Limb (tissue), 2 donors: ENCODE measurements at regions not wholly inside any gene's neighbourhood (a gene's known extent, or its start where the extent isn't known, plus 50 kb on each side); places are given as distances from the start of the nearest gene placed in this dataset.
"Not testable (repeated sequence)": the region's sequence is repeated elsewhere in the genome, so short reads cannot be mapped to it uniquely, and the experiment has no call there.

ENCODE experiments used
- DNase-seq, 2 donors: peaks; one replicate each; pipeline ENCODE4 v3.0.0-alpha.2; 2016; ENCODE audit errors: extremely low spot score in 2 of 2

DNA sequence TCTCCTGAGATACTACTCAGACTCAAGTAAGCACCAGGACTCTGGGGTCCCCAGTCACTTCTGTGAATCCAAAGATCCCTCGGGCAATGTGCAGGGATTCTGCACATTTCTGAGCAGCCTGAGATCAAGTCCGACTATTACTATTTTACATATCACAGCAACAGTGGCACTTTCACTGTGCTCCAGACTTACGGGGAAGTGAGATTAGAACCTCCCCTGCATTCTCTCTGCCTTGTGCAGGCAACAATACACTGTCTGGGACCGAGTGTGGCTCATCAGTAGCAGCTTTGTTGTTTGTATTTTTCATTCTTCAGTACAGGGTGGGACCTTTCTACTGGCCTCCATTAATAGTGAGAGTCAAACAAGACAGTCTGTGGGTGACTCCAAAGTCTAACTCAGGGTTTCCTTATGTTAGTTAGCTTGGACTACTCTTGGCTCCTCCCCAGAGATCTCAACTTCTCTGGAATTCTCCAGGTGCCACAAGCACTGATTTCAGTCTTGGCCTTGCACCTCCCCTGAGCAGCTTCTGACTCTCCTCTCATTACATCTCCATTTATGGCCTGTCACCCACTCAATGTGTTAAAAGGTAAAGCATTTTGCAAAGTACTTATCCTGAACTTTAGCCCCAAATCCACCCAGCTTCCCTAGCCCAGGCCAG, 76.2 kb upstream of the TOP3B start:
- DNase-seq: no peak

DNA sequence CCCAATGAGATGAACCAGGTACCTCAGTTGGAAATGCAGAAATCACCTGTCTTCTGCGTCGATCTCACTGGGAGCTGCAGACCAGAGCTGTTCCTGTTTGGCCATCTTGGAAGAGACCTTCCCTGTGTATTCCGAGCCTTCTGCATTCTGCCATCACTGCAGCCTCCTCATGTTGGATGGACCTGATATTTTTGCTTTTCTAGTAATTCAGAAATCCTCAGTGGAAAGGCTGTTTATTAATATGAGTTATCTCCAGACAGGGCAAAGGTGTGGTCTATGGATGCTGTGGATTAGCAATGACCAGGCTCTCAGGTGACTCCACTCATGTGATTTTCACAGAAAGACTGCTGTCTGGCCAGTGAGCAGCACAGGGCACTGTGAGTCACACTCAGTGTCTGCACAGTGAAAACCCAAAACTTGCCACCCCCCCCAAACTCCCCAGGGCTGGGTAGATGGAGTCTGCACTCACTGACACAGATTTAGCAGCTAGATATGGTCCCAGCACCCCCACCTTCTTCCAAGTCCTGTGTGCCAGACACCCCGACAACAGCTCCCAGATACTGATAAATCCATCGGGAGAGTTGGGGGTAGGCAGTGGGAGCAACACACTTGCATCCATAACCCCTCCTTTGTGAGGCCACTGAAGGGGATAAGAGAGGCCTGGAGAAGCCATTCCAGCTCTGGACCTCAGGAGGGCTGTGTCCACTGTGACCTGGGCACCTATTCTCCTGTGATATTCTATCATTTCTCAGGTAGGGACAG, 75.2 kb upstream of the TOP3B start:
- DNase-seq: no peak

GRCh38 chr22:22056809-22057594, 74.4 kb upstream of the TOP3B start:
- not testable (repeated sequence) for DNase-seq

DNA sequence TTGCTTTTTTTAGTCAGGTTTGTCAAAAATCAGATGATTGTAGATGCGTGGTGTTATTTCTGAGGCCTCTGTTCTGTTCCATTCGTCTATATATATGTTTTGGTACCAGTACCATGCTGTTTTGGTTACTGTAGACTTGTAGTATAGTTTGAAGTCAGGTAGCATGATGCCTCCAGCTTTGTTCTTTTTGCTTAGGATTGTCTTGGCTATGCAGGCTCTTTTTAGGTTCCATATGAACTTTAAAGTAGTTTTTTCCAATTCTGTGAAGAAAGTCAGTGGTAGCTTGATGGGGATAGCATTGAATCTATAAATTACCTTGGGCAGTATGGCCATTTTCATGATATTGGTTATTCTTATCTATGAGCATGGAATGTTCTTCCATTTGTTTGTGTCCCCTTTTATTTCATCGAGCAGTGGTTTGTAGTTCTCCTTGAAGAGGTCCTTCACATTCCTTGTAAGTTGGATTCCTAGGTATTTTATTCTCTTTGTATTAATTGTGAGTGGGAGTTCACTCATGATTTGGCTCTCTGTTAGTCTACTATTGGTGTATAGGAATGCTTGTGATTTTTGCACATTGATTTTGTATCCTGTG, 70.1 kb upstream of the TOP3B start:
- not testable (repeated sequence) for DNase-seq

DNA sequence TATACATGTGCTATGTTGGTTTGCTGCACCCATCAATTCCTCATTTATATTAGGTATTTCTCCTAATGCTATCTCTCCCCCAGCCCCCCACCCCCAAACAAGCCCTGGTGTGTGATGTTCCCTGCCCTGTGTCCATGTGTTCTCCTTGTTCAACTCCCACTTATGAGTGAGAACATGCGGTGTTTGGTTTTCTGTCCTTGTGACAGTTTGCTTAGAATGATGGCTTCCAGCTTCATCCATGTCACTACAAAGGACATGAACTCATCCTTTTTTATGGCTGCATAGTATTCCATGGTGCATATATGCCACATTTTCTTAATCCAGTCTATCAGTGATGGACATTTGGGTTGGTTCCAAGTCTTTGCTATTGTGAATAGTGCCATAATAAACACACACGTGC, 68.4 kb upstream of the TOP3B start:
- not testable (repeated sequence) for DNase-seq

DNA sequence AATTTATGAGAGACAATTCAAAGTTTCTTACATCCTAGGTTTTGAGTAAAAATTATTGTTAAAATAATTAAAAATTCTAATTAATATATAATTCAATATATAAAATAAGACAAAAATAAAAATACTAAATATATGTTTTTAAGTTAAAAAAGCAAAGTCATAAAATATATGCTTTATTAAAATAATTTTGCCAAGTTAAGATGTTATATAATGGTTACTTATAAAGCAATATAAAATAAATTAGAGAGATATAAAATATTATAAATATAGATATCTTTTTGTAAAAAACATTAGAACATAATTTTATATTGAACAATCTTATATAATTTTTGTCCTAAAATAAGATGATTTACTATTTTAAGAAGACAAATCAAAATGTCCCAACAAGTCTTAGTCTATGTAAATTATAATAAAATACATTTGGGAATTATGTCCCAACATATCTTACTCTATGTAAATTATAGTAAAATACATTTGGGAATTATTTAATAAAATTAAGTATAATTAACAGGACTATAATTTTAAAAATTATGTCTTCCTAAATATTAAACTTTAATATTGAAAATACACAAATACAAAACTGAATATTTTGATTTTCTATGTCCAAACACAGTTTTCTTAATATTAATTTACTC, 67.7 kb upstream of the TOP3B start:
- no peak for DNase-seq

DNA sequence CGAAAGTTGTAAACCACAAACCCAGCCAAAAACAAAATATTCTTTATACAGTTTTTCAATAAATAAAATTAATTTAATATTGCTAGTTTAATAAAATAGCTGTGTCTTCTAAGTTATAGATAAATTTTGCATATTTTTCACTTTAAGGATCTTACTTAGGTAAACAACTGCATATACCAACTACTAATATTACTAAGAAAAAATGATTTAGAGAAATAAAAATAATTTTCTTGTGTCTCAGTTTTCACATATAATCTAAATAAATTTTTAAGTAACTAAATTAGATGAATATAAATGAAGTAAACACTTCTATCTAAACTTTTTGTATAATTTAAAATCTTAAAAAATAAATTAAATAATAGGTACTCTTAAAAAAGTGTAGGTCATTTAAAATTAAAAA, 67.1 kb upstream of the TOP3B start:
- no peak for DNase-seq

DNA sequence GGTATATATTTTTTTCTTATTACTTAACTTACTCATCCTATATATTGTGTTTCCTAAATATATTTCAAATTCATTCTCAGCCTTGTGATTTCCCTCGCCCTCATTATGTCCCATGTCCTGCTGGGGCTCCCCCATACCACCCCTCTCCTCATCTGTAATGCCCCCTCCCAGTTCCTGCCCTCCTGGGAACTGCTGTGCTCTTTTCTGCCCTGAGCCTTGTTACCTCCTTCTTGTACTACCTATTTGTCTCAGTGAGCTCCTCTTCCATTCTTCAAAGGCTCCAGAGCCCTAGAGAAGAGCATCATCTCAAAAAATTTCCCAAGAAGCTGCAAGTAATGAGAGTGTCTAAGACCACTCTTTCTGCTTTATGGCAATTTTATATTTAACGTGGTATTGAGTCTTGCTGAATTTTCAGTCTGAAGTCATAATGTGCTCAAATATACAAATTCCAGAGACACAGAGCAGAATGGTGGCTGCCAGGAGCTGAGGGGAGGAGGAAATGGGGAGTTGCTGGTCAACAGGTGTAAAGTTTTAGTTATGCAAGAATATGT, 66.5 kb upstream of the TOP3B start:
- DNase-seq: no peak

- DNase-seq: no peak
Observed at GRCh38 chr22:22048318-22048942, 65.8 kb upstream of the TOP3B start.

- no peak for DNase-seq
Observed at GRCh38 chr22:22047776-22048175, 65.2 kb upstream of the TOP3B start.

- no peak for DNase-seq
Observed at GRCh38 chr22:22047266-22047665, 64.7 kb upstream of the TOP3B start.

DNA sequence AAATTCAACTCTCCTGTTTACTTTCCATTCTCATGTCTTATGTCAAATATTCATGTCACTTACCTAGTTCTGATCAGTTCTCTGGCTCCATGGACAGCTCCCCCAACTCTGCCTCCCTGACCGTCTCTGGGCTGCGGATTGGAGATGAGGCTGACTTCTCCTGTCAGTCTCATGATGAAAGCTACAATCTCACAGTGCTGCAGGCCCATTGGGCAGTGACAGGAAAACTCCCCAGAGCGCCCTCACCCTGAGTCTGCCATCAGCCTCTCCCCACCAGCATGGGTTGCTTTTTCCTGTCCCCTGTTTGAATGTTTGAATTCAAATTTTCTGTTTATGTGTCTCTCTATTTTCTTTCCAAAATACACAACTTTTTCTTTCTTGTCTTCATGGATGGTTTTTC, 63.8 kb upstream of the TOP3B start:
- no peak for DNase-seq

GRCh38 chr22:22045571-22046335, 63.2 kb upstream of the TOP3B start:
- DNase-seq: no peak

GRCh38 chr22:22044153-22044552, 61.6 kb upstream of the TOP3B start:
- DNase-seq: no peak

DNA sequence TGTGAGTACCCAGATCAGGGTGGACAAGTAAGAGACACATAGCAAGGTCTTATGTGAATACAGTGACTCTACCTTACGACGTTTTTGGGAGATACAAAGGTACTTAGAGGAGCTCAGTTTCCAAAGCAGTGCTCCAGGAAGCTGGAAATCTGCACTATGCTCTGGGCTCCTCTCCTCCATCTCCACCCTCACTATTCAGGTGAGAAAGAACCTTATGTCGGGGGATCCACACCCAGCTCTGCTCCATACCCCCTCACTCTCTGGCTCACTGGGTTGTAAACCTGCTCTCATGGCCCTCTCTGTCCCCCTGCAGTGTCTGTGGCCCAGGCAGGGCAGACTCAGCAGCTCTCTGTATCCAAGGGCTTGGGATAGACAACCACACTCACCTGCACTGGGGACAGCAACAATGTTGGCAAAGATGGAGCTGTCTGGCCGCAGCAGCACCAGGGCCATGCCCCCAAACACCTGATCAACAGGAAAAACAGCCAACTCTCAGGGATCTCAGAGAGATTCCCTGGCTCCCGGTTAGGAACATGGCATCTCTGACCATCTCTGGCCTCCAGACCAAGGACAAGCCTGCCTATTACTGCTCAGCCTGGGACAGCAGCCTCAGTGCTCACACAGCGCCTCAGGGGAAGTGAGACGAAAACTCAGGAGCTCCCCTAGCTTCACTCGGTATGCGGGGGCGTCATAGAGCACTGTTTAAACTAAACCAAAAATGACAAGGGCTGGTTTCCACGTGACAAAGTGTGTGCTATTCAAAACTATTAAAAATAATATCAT, 60.9 kb upstream of the TOP3B start:
- no peak for DNase-seq

DNA sequence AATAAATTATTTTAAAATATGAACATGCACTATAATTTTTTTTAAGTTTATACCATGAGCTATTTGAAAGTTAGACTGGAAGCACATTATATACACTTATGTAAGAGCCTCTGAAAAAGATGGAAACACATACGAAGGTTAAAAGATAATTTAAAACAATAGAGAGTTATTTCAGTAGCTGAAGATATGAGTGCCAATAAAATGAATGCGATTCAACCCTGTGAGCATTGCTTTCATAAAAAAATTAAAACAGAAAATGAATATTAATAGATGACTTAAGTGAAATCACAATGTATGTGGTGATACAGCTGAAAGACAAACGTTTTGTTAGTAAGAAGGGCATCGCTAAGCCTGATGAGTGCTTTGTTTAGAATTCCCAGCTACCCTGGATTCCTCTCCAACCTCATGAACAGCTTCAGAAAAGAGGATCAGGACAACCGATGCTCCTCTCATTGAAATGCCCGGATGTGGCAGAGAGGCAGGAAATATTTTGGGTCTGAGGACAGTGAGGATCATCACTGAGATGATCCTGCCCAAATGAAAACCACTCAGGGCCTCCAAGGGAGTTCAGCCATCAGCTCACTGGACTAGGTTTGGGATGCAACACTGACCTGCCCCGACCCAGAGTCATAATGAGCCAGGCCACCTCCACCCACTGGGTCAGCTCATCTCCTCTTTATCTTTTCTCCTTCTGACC, 60.2 kb upstream of the TOP3B start:
- DNase-seq: no peak

DNA sequence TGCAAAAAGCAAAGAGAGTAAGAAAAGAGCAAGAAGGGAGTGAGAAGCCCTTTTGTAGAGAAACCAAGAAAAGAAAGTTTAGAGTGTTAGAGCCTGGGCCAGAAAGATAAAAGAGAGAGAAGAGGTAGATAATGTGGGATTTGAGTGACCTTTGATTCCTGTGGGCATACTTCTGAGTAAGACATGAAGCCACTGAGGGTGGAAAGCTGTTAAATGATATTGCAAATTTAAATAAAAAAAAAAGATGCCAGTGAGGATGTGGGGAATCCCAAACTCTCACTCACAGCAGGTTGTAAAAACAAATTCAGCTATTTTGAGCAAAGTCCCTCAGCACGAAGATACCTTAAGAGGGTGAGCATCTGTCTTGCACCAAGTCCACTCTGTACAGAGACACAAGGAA, 59.4 kb upstream of the TOP3B start:
- DNase-seq: no peak

- no peak for DNase-seq
Observed at GRCh38 chr22:22040908-22041307, 58.3 kb upstream of the TOP3B start.

DNA sequence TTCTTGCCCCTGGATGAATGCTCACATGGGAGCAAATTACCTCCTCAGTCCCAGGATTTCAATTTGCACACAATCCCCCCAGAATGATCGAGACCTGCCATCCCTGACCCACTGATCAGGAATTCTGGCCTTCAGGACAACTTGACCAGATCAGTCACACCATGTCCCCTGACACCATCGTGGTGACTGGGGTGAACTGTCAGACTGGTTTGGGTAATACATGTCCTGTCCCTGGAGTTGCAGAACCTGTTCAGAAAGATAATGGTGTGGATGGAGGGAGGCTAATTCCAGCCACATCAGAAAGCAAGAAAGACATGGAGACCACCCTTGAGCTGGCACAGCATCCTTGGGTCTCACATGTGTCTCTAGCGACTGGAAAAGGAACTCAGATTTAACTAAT, 57.9 kb upstream of the TOP3B start:
- DNase-seq: no peak
